ENCODE measurements at regions not wholly inside any gene's neighbourhood (a gene's known extent, or its start where the extent isn't known, plus 50 kb on each side); places are given as distances from the start of the nearest gene placed in this dataset.
"Not testable (repeated sequence)": the region's sequence is repeated elsewhere in the genome, so short reads cannot be mapped to it uniquely, and the experiment has no call there.

DNA sequence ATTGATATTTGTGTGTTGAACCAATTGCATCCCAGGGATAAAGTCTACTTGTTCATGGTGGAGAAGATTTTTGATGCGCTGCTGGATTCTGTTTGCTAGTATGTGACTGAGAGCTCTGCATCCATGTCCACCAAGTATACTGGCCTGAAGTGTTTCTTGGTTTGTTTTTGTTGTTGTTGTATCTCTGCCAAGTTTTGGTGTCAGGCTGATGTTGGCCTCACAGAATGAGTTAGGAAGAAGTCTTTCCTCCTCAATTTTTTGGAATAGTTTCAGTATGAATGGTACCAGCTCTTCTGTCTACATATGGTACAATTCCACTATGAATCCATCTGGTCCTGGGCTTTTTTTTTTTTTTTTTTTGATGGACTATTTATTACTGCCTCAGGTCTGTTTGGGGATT is 50.9 kb upstream of the OSTN start:
- DNase-seq (ENCODE audit: extremely low read depth, low read depth), result no peak

DNA sequence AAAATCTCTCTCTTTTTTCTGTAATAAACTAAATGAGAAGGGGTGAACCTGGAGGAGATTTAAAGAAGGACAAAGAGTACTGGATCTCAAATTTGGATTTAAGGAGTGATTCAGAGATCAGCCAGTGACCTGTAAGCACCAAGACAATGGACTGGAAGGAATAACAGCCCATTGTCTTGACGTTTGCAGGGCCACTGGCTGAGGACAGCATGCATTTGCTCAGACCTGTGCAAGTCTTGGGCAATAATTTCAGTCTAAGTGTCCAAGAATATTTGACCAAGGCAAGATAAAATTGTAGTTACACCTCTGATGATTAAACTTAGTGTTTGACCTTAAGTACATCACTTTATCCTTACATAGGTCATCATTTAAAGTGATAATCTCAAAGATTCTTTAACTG is 55.8 kb upstream of the OSTN start:
- DNase-seq (ENCODE audit: extremely low read depth, low read depth), result no peak

DNA sequence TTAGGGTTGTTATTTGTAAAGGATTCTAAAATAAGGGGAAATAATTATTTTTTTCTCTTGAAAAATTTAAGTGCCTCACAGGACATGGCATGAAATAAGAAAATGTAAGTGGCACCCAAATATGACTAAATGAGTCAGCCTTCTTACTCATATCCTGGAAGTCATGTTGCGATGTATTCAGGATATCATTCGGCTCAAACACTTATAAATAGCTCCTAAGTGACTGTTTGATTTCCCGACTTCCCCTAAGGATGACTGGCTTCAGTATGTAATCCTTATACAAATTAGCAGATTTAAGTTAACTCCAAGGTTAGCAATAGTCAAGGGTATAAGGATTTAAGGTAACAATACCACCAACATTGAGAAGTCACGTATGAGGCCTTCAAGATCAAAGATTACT is 57.3 kb upstream of the OSTN start:
- peak; percentile 26 for DNase-seq (ENCODE audit: extremely low read depth, low read depth)

DNA sequence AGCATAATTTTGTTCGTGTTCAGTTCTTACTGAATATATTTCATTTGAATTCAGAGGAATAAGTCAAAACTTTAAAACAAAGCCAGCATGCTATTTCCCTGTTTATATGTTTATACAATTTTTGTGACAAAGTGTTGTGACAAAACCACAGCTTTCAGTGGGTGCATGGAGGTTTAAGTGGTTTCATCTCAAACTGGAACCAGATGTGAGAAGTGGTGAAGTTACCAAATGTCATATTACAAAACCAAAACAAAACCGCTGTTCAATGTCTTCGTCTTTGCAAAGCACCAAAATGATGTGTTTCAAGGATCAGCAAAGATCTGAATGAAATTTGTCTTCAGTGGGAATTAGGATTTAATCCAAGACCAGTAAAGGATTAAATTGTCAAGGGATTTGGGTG is 59.3 kb upstream of the OSTN start:
- DNase-seq (ENCODE audit: extremely low read depth, low read depth), result no peak

DNA sequence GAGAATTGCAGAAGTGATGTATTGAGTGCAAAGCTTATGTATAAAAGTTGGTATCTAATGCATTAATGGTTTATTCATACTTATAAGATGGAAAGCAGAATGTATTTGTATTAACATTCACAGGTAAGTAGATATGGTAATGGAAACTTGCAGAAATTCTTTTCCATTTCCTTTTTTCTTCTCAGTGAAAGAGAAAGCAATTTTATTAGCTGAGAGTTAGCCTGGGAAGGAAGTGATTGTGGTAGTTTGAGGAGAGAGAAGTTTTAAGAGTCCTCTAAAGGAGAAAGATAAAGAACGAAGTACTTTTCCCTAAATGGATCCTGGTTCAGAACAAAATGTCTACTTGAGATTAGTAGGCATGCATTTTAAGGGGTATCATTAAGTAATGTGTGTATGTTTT is 60.1 kb upstream of the OSTN start:
- DNase-seq (ENCODE audit: extremely low read depth, low read depth), result no peak

DNA sequence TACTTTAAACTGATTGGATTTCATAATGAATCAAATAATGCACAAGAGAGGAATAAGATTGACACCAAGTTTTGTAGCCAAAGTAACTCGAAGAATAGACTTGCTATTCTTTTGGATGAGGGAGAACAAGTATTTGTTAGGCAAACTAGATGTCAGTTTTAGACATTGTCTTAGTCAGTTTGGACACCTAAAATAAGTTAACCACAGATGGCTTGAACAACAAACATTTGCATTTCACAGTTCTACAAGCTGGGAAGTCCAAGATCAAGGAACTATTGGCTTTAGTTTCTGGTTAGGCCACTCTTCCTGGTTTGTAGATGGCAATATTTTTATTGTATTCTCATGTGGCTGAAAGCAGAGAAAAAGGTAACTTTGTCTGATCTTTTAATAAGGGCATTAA is 61.3 kb upstream of the OSTN start:
- no peak for DNase-seq (ENCODE audit: extremely low read depth, low read depth)

DNA sequence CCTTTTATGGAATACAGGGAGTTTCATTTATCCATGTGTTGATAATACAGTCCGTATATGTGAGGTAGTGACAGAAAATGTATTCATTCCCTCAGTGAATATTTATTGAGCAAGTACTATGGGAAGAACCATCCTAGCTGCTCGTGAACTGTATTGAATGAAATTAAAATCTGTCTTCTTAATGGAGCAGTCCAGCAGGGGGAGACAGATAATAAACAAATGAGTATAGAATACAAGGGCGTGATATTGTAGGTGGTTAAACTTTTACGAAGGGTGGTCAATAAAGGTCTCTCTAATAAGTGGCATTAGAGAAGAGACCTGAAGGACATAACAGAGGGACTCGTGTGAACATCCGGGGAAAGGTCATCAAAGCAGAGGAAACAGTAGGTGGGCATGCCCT is 62.7 kb upstream of the OSTN start:
- peak; percentile 5 for DNase-seq (ENCODE audit: extremely low read depth, low read depth)

DNA sequence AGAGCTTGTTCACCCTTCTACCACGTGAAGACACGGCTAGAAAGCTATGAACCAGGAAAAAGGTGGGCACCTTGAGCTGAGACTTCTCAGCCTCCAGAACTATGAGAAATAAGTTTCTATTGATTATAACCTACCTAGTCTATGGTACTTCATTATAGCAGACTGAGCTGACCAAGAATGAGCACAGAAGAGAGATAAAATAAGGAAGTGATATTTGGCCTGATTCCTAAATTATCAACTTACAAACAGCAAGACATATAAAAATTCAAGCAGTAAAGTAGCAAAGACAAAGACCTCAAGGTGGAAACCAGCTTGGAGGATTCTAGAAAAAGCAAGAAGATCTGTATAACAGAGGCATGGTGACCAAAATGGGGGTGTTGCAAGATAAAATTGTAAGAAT is 63.9 kb upstream of the OSTN start:
- DNase-seq (ENCODE audit: extremely low read depth, low read depth), result no peak

DNA sequence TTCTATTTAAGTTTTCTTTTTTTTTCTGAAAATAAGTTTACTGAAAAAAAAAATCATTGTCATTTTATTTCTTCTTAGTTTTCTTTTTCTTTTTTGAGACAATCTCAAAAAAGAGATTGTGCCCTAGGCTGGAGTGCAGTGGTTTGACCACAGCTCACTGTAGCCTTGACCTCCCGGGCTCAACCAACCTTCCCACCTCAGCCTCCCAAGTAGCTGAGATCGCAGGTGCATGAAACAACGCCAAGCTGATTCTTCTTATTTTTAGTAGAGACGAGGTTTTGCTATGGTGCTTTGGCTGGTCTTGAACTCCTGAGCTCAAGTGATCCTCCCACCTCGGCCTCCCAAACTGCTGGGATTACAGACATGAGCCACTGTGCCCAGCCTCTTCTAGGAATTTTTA is 65.7 kb upstream of the OSTN start:
- DNase-seq (ENCODE audit: extremely low read depth, low read depth), result no peak

DNA sequence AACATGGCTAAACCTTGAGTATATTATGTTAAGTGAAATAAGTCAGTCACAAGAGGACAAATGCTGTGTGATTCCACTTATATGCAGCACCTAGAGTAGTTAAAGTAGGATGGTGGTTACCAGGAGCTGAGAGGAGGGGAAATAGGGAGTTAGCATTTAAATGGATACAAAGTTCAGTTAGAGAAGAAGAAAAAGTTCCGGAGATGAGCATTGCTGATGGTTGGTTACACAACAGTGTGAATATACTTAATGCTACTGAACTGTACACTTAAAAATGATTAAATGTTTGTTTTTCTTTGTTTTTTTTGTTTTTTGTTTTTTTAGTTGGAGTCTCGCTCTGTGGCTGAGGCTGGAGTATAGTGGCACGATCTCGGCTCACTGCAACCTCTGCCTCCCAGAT is 67.7 kb upstream of the OSTN start:
- no peak for DNase-seq (ENCODE audit: extremely low read depth, low read depth)

DNA sequence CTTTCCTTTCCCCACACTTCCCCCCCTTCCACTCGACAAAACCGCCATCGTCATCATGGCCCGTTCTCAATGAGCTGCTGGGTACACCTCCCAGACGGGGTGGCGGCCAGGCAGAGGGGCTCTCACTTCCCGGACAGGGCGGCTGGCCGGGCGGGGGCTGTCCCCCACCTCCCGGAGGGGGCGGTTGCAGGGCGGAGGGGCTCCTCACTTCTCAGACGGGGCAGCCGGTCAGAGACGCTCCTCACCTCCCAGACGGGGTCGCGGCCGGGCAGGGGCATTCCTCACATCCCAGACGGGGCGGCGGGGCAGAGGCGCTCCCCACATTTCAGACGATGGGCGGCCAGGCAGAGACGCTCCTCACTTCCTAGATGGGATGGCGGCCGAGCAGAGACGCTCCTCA is 74.2 kb upstream of the OSTN start:
- DNase-seq (ENCODE audit: extremely low read depth, low read depth), result not testable (repeated sequence)

DNA sequence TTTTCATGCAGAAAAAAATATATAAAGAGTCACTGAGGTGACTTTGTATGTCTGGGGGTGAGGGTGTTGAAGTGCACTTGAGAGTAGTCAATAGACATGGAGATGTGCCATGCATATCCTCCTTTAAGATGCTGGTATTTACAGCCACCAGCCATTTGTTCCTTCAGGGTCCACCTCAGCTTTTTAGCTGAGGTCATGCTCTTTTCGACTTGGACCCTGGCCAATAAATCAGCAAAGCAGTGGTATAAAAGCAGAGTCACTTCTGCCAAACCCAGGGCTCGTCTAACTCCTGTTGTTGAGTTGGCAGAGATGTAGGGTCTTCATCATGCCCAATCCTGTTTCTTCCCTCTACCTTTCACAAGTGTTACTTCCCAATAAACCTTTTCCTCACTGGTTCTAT is 75.1 kb upstream of the OSTN start:
- DNase-seq (ENCODE audit: extremely low read depth, low read depth), result no peak

DNA sequence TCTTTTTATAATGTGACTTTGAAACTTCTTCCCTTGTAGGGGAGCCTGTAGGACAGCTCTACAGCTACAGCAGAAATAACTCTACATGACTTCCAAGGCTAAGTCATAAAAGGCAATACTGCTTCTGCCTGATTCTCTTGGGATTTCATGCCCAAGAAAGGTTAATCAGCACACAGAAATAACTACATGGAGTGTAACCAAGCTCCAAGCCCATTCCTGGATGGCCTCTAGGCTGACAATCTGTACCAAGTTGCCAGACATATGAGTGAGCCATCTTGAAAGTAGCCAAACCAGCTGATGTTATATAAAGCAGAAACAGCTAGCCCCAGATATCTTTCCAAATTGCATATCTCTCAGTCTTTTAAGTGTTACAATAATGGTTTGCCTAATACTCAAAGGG is 75.8 kb upstream of the OSTN start:
- DNase-seq (ENCODE audit: extremely low read depth, low read depth), result no peak

DNA sequence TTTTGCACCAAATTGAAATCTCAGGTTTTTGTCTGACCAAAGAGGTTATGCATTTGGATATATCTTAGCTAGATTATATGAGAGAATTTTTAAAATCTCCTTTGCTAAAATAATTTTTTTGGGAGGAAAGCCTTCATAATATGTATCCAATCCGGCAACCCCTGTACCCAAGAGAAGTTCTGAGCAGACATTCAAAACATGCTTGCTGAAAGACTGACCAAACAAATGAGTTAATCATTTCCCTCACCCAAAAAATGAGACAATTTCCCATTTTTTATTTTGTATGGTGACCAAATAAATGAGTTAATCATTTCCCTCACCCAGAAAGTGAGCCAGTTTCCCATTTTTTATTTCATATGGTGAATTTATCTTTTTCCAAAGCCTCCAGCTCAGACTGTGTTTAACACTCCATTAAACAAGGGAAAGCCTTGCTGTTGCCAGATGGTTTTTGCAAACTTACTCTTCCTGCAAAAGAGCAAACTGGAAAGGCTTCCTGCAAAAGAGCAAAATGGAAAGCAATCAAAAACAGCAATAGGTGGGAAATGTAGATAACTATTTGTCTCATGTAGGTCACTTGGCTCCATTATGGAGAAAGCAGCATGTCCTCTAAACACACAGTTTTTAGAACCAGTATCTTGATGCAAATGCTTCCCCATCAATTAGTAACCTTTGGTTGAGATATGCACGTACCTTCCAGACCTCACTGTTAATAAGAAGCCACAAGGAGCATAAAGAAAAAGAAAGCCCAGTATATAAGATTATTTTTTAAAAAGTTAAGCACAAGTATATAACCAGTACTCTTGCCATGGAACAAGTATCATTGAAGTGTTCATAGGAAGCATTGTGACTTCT is 78.4 kb upstream of the OSTN start:
- DNase-seq (ENCODE audit: extremely low read depth, low read depth), result no peak

DNA sequence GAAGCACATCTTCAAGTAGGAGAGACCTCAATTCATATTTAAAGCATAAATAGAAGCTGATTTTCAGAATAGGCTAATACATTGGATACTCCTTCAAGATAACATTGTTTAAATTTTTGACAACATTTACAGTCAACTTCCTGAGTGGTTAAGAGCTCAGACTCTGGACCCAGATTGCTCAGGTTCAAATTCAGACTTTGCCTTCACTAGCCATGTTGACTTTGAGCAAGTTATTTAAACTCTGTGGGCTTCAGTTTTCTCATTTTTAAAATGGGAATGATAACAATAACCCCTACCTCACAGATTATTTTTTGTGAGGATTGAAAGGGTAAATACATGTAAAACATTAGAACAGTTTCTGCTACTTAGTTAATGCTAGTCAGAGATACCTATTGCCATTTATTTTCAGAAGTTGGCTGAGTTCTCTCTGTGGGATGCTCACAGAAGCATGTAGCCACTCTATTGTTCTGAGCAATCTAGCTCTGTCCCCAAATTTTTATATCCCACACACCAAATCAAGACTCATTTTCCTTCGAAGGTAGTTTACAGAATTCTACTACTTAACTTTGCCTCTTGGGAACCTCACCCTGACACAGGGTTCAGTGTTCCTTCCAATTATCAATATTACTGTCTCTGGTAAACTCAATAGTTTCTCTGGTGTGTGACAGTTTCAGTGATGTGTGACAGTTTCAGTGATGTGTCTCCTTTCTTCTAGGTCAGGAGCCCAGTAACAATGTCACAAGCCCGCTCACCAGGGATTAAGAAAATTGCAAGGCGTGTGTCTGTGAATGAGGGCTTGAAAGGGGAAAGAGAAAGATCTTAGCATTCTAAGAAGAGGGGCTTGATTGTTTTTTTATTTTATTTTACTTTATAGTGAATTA is 79.4 kb upstream of the OSTN start:
- DNase-seq (ENCODE audit: extremely low read depth, low read depth), result no peak

DNA sequence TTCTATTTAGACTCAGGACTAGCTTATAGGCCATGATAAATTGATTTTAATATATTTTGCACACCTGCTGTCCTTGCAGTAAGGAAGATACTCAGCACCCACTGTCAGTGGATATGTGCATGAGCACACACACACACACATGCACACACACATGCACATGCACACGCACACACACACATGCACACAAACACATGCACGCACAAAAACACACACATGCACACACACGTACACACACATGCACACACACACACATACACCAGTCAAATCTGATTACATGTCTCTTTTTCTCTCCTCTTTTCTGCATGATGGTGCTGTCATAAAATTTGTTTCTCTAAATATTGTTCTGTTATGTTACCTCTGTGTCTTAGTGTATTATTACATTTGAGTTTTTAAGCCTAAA is 87.3 kb upstream of the OSTN start:
- DNase-seq (ENCODE audit: extremely low read depth, low read depth), result no peak

DNA sequence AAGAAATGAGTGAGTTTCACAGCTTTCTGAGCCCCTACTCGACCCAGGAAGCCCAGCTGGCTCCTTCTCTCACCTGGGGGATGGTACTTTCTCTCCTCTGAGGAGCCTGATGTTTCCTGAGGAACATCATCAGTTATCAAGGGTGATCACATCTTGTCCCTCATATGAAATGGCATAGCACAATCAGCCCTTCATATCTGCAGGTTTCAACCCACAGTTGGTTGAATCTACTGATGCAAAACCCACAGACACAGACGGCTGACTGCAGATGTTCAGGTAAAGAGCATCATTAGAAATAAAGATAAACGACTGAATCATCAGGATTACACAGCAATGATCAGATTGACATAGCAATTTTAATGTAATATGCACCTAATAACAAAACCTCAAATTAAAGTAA is 93.6 kb upstream of the OSTN start:
- DNase-seq (ENCODE audit: extremely low read depth, low read depth), result no peak

DNA sequence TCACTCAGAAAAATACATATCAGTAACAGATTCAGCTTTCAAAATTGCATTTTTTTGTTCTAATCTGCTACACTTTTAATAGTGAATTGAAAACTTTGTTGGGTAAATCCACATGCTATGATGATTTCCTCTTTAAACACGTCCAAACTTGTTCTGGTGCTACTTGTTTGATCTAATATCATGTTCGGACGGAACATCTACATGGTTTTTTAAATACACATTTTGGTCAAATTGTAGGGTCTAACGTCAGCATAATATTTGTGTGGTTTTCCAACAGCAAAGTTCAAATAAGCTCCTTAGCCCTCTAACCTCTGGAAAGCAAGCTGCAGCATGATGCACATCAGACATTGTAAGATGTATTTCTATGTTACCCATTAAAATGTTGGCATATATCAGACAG is 98.5 kb upstream of the OSTN start:
- no peak for DNase-seq (ENCODE audit: extremely low read depth, low read depth)

DNA sequence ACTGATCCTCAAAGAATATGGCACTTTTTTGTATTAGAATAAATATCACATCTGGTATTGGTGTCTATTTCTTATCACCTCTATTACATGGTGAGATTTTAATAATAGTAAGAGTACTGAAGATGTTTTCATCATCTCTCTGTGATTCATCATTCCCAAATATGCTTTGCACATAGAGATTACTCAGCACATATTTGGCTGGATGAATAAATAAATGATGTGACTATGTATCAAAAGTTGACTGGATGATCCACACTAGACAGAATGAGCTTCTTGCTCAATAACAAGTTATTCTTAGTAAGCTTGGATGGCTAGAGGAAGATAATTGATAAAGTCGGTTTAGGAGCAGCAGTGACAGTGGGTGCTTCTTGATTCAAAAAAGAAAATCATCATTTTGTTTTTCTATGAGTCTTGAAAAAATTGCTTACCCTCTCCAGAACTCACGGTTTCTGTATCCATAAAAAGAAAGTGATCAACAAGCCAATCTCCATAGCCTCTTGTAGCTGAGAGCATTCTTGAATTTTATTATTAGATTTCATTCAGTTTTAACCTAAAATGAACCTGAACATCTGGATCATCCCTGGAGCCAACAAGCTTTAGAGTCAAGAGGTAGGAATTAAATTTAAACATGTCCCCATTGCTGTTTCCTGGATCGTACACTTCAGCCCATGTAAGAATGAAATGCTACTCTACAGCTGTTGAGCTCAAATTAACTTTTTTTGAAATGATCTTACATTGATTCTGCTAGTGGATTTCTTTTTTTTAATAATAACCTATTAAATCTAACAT is 104.8 kb upstream of the OSTN start:
- DNase-seq (ENCODE audit: extremely low read depth, low read depth), result no peak

DNA sequence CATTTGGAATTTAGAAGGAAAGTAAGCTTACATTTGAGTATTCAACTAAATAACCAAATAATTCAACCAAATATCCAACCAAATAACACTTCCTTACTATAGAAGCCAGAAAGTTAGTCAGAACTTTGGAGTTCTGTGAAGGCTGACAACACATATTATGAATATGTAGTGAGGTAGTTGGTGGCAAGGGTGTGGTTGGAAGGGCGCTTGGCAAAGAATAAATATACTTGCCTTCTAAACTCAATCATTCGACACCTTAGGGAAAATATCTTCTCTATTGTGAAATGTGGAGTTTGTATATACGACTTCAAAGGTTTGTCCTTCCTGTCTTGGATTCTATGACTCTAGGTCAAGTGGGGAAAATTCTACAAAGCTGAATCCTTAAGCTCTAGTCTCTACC is 111.7 kb upstream of the OSTN start:
- no peak for DNase-seq (ENCODE audit: extremely low read depth, low read depth)

DNA sequence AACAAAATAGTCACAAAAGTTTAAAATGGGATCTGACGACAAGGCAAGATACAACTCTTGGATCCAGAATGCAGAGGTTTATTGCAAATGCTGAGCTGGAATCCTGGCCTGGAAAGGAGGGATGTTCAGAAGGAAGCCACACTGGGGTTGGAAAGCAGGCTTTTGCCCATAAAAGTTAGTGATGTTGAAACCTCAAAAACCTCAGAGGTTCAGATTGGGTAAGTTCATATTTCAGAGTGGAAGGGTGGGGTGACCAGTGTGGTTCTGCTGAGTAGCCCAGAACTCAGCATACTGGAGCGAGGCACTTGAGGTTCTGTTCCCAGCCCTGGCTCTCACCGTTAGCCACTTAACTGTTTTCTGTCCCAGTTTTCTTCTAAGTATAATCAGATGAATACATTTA is 114.0 kb upstream of the OSTN start:
- no peak for DNase-seq (ENCODE audit: extremely low read depth, low read depth)
